CD4-positive, alpha-beta T cell treated with Interleukin-4 for 4 hours (primary cell): ENCODE measurements at regions not wholly inside any gene's neighbourhood (a gene's known extent, or its start where the extent isn't known, plus 50 kb on each side); places are given as distances from the start of the nearest gene placed in this dataset.

Experiments
- DNase-seq: peaks from one replicate; pipeline ENCODE4 v3.0.0-alpha.2; 2020

DNA sequence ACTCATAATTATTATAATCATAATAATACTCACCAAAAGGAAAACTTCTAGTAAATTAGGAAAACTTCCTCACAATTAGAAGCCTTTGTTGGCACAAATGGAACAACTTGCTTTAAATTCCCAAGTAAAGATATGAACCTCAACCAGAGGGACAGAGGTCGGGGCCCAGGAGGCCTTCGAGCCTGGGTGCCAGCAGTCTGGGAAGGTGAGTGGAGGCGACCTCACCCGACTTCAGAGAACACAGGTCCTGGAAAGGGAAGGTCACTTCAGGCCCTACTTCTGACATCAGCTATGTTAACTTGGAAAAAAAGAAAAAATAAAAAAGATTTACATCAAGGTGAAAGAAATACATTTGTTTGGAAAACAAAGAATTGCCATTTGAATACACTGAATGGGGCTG is 350.0 kb upstream of the MYT1L start:
- DNase-seq, result no peak

DNA sequence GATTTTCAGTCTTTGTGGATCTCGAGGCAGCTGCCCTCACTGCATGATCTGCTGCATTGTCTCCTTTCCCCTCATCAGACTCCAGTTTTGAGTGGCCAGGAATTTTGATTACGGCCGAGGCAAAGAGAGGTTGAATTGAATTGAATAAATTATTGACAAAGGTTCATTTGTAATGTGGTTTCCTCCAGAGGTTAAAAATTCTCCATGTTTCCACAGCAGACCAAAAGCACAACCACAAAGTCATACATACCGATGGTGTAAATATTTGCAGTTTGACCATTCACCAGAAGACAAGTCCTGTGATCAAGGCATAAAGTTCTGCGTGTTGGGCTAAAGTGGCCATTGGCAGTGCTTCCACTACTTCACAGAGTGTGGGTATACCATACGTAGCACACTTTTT is 343.8 kb upstream of the MYT1L start:
- no peak for DNase-seq

DNA sequence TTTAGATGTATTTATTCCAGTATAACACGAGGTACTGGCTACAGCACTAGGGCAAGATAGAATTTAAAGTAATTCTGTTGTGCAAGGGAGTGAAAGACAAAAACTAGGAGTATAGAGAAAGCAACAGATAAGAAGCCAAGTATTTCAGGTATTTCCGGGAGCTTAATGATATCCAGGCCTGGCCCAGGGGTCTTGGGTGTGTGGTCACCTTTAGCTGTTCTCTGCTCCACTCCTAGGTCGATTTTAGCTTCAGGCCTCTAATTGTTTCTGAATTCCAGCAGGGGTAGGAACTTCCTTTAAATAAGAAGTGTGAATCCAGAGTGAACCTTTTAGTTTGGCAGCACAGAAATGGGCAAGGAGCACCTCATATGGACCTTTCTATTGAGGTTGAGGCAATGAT is 342.3 kb upstream of the MYT1L start:
- DNase-seq, result no peak

DNA sequence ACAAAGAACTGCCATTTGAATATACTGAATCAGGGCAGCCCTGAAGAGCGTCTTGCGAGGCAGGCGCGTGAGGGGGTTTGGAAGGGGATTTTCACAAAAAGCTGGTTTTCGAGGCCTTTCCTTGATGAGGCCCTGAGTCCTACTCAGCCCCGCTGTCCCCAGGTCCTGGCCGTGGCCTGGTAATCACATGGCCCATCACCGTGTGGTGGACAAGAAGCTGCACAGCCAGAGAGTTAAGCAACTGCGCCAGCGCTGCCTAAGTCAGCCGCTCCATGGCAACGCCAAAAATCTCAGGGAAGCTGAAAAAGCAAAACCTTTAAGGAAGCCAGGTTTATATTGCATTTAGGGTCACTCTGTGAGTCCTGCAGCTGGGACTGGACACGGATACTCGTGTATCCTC is 341.2 kb upstream of the MYT1L start:
- no peak for DNase-seq

DNA sequence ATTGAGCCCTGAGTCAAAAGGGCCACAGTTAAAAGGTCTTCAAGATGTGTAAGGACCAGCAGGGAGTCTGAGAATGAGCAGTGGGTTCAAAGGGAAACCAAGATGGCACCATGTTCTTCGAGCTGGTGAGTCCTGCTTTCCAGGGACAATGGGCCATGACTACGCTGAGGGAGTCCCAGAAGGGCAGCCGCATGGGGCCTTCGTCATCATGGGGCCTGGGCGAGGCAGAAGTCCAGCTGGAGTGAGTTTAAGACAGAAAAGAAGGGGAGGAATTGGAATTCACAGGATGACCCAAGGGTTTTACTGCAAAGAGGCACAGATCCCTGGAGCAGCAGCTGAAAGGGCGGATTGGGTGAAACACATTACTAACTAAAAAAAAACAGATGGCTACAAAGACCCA is 340.8 kb upstream of the MYT1L start:
- DNase-seq, result no peak

DNA sequence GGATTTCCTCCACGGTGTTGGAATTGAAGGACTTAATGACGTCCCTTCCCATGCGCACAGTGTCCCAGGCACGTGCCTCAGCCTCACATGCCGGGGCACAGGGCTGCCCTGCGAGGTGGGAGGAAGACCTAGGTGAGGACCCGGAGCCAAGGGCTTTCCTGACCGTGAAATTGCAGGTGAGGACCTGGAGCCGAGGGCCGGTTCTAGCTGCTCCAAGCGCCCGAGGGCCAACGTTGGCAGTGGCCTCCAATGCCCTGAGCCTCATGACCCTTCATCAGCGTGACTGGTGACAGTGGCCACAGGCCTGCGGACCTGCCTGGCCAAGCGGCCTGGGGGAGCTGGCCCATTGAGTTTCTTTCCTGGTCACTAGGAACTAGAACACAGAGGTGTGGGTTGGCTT is 338.2 kb upstream of the MYT1L start:
- no peak for DNase-seq

DNA sequence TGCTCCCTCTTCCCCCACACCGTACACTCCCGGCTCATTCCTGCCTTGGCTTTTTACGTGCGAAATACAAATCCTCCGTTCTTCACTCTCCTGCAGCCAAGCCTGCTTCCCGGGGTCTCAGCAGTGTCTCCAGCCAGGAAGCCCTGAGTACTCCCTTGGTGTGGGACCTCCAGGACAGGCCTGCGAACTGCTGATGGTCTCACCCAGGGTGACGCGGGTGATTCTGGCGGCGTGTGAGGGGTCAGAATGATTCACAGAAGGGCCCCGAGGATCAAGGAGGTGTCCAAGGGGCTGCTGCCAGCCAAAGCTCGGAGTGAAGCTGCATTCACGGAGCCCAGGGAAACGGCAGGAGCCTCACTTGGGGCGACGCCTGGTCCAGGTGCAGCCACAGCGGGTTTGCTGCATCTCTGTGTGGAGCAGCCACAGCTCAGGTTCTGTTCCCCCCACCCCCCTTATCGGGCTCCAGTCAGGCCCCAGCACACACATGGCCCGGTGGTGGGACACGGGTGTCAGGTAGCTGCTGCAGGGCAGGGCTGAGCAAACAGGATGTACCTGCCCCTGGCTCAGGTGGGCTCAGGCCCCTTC is 337.7 kb upstream of the MYT1L start:
- no peak for DNase-seq

DNA sequence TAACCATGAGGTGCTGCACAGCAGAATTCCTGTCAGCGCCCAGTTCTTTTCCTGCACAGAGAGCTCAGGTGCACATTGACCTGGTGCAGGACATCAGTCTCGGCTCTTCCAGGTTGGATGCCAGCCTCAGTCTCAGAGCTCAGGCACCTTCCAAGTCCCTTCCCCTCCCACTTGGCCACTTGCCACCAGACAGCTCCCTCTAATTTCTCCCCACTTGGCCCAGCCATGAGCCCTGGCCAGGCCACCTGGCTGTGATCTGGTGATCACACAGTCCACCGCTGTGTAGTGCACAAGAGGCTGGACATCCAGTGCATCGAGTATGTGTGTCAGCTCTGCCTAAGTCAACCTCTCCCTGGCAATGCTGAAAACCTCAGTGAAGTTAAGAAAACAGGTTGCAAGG is 336.6 kb upstream of the MYT1L start:
- DNase-seq, result no peak

DNA sequence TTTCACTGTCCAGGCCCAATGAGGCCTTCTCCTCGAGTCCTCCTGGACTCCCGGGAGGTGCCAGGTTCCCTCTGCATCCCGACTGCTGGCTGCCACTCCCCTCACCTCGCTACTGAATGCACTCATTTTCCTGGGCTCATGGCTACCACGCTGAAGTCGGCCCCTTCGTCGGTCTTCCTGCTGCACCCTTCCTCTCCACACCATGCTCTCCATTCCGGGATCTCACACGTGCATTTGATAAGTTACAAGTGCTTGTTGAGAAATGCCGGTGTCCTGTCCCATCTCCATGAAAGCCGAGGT is 334.7 kb upstream of the MYT1L start:
- DNase-seq, result no peak

DNA sequence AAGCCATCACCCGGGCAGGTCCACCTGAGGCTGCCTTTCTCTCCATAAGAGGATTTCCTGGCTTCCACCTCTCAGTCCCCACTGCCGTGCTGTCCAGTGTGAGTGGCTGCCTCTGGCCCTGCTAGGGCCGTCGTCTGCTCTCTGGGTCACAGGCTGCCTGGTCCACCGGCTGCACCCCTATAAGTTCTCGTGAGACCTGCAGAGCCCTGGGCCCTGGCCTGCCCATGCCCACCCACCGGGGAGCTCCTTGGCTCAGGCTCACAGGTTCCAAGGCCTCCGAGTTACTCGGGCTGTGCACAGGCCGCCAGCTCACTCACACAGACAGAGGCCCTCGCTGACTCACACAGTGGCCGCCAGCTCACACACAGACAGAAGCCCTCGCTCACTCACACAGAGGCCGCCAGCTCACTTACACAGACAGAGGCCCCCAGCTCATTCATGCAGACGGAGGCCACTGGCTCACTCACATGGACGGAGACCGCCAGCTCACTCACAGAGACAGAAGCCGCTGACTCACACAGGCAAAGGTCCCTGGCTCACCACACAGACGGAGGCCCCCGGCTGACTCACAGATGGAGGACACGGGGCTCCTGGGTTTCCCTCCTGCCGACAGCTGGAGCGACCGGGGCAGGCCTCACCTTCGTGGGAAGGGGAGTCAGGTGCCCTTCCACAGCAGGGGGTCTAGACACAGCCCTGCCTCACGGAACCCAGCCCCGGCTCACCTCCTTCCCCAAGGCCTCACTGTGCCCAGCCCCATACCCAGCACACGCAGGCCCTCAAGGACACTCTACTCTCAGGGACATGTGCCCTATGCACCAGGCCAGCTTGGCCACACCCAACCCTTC is 334.1 kb upstream of the MYT1L start:
- no peak for DNase-seq

DNA sequence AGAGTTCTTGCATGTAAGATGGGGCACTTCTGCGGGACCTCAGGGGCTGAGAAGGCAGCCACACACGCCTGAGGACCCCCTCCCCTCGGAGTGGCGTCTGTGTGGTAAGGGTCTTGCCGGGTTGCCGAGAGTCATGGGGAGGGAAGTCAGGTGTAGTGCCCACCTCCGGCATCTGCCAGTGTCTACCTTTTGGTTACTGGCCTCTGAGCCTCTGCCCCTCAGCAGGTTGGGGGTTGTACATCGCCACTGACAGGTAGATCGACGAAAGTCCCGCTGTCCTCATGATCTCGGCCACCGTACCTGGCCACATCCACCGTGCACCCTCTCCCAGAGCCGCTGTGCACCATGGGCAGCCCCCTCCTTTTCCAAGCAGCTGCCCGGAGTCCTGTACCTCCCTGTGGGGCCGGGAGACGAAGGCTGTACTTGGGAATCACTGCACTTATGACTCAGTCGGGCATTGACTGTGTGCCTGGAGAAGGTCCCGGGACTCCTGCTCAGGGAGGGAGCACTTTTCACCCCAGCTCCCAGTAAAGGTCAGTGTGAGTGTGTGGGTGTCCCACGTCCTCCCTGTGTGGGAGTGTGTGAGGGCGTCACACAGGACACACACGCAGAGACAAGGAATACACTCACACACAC is 332.4 kb upstream of the MYT1L start:
- DNase-seq, result no peak

DNA sequence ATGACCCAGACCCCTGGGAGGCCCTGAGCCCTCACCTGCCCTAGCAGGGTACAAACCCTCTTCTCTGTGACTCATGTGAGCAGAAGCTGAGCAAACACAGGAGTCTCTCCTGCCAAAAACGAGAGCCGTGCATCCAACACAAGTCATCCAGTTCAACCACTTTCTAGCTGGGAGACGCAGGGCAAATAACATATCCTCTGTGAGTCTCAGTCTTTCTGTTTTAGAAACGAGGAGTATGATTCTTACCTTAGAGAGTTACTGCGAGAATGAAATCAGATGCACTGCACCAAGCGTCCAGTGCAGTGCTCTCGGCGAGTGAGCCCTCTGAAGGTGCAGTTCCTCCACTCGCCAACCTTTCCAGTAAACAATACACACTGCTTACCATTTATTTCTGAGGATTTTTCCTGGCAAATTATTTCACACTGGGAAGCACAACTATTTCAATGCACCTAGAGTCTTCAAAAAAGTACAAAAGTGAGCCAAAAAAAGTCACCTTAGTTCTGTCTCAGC is 331.8 kb upstream of the MYT1L start:
- DNase-seq, result no peak

DNA sequence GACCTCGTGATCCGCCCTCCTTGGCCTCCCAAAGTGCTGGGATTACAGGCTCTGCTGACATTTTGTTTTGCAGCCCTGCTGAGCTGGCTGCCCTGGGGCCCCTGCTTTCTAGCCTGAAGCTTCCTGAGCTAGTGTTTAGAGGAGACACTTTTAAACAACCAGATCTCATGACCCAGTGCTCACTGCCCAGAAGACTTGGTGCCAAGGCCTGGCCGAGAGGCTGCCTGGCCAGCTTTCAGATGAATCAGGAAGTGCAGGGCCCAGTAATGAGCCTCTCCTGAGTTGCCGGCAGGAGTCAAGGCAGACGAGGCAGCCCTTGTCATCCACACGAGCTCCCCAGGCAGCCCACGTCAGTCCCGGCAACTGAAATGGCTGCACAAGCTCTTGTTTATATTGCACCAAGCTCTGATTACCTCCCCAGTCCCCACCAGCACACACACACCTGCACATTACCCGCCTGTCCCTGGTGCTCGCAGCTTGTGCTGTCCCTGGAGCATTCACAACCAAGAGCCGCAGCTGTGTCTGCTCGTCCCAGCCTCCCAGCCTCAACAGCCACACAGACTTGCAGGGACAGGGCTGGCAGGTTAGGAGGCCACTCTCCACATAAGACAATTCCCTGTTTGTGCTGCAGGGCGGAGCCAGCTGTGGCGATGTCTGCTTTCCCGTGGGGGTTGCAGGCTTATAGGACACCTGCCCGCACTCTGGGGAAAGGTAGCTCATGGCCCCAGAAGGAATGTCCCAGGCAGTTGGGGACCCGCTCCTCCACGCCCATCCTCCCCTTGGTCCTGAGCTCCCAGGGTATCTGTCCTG is 331.2 kb upstream of the MYT1L start:
- DNase-seq, result no peak

DNA sequence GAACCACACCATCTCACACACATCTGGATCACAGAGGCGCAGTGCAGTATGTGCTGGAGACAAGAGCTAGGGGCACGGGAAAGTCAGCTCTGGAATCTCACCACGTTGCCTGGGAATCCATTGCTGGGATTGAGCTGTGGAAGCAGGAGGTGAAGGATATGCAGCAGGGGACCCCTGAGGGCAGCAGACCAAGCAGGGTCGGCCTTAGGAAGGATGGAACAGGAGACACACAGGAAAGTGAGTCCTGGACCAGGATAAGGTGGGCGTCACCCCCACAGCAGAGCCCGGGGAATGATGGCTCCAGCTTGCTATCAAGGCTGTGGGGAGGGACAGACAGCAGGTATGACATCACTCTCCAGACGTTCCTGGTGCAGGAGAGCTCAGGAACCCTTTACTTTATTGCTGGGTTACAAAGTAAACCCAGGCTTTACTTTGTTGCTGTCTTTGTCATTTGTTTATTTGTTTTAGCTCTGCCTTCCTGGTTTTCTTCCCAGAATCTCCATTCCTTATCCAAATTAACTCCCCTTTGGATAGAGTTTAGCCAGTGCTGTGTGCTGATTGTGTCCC is 329.8 kb upstream of the MYT1L start:
- DNase-seq, result no peak

DNA sequence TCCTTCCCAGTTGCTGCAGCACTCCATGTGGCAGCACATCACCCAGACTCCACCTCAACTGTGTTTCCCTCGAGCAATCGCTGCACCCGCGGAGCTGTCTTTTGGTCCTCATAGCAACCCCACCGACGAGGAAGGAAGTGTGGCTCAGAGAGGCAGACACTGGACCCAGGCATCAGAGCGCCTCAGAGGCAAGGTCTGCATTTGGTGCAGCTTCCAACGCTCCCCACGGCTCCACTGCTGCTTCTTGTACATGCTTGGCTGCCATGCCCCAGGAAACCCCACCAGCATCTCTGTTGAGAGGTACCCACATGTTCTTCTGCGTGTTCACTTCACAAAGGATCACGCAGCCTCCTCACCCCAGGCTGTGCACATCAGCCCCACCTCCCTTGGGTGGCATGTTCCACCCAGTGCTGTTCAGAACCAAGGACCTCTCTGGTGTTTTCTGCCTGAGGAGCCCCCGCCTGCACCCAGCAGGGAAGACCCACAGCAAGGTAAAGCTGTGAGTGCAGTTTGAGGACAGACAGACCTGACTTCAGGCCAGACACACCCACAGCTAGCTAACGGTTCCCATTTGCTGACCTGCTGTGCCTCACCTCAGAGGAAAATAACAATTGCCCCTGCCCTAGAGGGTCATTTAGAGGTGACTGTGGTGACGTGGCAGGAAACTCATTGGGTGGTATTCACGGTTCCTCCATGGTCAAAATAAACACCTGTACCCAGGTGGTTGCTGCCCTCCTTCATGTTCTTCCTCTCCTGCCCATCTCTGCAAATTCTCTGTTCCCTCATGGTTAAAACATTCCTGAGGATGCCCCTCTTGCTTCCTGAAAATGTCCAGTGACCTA is 326.3 kb upstream of the MYT1L start:
- DNase-seq, result no peak

DNA sequence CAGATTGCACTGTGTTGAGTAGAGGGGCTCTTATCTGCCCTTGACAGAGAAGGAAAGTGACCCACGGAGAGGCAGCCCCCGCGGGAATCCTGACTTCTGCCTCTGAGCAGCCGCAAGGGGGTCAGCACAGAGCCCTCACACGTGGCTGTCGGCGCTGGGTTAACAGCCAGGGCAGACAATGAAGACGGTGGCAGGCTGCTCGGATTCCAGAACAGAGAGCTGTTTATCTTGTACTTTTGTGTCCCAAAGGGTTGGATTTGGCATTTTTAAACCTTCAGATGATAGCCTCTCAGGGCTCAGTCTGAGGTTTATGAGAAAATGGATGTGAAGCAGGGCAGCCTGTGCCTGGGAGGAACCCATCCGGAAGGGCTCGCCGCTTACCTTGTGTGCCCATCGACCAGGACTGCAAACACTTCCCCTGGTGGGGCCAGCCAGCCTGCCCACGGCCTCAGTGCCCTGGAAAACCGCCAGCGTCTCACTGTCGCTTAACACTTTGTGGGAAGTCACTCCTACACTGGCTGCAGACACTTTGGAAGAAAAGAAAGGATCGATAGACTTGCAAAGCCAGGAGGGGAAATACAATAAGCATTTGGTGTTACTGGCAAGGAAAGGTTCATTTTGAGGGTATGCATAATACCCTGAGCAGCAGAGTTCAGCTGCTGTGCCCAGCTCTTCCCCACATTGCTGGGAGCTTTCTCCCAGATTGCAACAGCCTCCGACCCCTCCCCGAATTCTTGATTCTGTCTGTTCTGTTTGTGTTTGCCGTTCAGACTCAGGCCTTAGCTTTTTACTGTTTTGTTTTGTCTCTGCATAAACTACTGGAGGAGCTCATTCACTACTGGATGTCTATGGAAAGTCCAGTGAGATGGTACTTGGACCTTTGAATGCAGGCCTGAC is 325.3 kb upstream of the MYT1L start:
- DNase-seq, result no peak

DNA sequence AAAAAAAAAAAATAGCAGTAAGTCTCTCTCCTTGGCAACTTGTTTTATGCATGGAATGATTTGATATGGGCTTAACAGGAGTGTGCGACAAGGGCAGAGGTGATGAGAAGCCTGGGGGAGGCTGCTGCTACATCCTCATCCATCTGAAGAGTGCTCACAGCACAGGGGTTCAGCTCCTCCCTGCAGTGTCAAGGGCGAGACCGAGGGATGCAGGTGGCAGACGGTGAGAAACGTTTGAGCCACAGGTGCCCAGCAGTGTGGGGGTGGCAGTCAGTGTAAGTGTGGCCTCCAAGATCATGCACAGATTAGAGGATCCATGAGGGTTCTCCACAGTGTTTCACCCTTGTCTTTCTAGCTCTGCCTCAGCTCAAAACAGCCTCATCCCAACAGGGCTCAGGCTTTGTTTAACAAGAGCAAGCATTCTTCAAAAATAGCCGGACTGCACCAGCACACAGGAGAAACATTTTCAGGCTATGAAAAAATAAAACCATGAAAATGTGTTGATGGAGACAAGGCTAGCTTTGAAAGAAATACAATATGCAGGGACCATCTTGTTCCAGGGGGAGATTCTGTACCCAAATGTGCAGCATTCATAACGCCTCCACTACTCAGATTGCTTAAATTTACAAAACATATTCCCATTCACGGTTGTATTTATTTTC is 324.5 kb upstream of the MYT1L start:
- DNase-seq, result no peak

DNA sequence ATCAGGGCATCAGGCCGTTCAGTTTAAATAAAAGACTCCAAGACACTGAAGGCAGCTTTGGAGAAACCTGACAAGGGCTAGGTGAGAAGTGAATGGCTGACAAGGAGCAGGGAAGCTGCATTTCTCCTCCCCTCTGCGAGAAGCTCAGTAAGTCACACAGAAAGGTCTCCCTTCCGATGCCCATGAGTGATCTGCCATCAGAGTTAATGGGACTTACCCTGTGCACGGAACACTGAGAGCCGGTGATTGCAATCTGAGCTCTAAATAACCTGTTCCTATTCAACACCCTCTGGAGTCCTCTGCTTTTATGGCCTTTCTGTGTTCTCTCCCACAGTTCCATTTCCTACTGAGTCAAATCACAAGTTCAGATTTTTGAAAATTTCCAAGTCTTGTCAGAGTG is 322.2 kb upstream of the MYT1L start:
- DNase-seq, result no peak

DNA sequence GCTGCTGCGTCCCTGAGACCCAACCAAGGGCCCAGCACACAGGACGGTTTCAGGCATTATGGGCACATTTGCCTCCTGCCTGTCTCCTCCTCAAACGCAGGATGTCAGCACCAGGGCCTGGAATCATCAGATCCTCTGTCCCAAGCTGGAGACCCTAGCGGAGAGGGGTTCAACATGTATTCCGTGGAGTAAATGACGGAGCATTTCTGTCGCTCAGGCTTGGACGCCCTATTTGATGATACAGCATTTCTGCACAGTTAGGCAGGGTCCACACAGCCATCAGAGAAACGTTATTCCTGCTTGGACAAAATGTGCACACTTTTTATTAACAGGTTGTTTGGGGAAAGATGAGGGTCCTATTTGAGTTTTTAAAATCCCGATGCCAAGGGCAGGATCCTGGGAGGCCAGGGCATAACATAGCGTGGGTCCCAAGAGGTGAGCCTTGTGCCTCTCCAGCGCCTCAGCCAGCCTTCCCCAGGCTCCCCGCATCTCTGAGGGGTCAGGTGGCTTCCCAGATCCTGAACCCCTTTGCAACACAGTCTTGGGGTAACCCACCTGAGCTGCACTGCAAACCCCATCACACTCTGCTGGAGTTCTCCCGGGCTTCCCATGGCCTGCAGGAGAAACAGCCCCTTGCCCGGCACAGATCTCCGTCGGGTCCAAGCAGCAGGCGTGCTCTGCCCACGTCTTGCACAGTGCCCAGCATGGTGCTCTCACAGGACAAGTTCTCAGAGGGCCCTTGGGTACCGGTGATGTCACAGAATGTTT is 319.7 kb upstream of the MYT1L start:
- DNase-seq, result no peak
